Lower lobe of right lung (tissue), 2 donors: ENCODE measurements at regions not wholly inside any gene's neighbourhood (a gene's known extent, or its start where the extent isn't known, plus 50 kb on each side); places are given as distances from the start of the nearest gene placed in this dataset.
"Not testable (repeated sequence)": the region's sequence is repeated elsewhere in the genome, so short reads cannot be mapped to it uniquely, and the experiment has no call there.

Source experiments
- ATAC-seq, 2 donors: fragments of 200-7000 bp; cut with Tn5 transposase; one replicate each; pipeline ENCODE4 v1.9.1; 2020 to 2022; ENCODE audit warnings: mild to moderate bottlenecking in 2 of 2, moderate library complexity in 2 of 2
- DNase-seq: peaks from one replicate; pipeline ENCODE4 v3.0.0-alpha.2; 2020
- H3K27ac ChIP-seq: fragments of 200-600 bp; one replicate; pipeline ENCODE4 v1.8.0; 2022
- H3K27me3 ChIP-seq: fragments of 200-600 bp; one replicate; pipeline ENCODE4 v1.8.0; 2022; ENCODE audit warnings: low read depth
- H3K36me3 ChIP-seq: fragments of 200-600 bp; one replicate; pipeline ENCODE4 v1.8.0; 2022; ENCODE audit warnings: mild to moderate bottlenecking
- H3K4me1 ChIP-seq: fragments of 200-600 bp; one replicate; pipeline ENCODE4 v1.8.0; 2022
- H3K4me3 ChIP-seq: fragments of 200-600 bp; one replicate; pipeline ENCODE4 v1.8.0; 2022; ENCODE audit warnings: mild to moderate bottlenecking
- H3K9me3 ChIP-seq: fragments of 200-600 bp; one replicate; pipeline ENCODE4 v1.8.0; 2022
- CTCF ChIP-seq: fragments of 200-600 bp; IDR thresholded peaks from one replicate; pipeline ENCODE4 v1.8.0; 2022; ENCODE audit warnings: antibody characterized with exemption, mild to moderate bottlenecking
- intact Hi-C: fragments of 100-400 bp; cut with DNase I; formaldehyde crosslinking; loops from one replicate; pipeline ENCODE4 v1.11.0; 2022
- donor health status: DM: no; HTN: yes; CAD: no; lungs with severe emphysema.

DNA sequence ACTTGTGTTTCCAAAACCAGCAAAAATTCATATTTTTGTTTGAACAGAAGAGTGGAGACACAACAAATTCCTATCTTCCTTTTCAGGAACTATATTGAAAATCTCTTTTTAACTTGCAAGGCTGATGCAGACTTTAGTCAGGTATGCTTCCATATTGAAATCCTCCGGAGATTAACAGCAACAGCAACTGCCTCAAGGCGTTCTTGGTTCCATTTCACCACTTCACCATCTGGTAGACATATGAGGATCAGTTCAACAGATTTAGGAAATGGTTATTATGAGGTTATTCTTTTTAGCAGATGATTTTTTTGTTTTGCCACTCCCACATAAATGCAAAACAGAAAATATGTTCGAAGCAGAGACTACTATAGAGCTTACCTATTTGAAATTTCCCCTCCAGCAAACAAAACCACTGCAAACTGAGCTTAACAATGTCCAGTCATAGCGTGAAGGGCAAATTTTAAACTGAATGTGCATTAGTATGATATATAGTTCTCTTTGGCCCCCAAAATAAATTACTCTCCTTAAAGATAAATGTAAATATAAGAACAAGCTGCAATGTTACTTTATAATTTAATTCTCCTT is 520.5 kb upstream of the ADGRB3 start:
- no peaks in the 10 kb centered on the region for H3K27me3 ChIP-seq
- no peak overlapping the region for H3K4me3 ChIP-seq
- no peaks in the 10 kb centered on the region for H3K9me3 ChIP-seq
- H3K4me1 ChIP-seq: no peaks in the 10 kb centered on the region
- no peak overlapping the region for H3K27ac ChIP-seq
- intact Hi-C loops: no loop called here
- ATAC-seq (no peak), DNase-seq (no peak)
- no peaks in the 10 kb centered on the region for H3K36me3 ChIP-seq
- TF ChIP-seq CTCF: no peak

DNA sequence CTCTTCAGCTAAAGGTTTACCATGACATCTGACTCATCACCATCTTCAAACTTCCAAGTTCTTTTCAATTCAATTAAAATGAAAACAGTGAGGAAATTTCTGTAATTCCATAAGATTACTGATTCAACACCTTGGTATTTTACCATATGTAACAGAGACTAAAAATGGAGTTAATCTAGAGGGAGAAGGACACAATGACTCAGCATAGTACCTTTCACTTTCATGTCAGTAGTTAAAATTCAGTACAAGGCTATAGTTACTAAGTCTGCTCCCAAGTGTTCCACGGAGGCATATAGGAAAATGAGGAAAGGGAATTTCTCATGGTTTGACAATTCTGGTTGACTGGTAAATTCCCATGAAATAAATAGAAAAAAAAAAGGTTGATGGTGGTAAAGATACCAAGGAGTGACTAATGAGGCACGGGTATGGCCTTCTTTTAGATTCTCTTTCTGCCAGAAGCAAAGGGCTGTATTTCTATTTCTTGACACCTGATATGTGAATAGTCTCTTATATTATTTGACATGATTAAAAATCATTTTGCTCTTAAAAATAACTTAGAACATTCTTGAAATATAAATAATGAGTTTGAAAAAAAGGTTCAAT is 526.7 kb upstream of the ADGRB3 start:
- H3K9me3 ChIP-seq: no peaks in the 10 kb centered on the region
- H3K27ac ChIP-seq: no peak overlapping the region
- H3K4me1 ChIP-seq: no peaks in the 10 kb centered on the region
- H3K36me3 ChIP-seq: no peaks in the 10 kb centered on the region
- no peak overlapping the region for H3K4me3 ChIP-seq
- no peak for DNase-seq
- no peak for TF ChIP-seq CTCF
- intact Hi-C loops: no loop called here
- ATAC-seq: no peak
- no peaks in the 10 kb centered on the region for H3K27me3 ChIP-seq

- Histone ChIP-seq H3K4me1 (no peaks in the 10 kb centered on the region), H3K27me3 (no peaks in the 10 kb centered on the region), H3K9me3 (no peaks in the 10 kb centered on the region), H3K4me3 (no peak overlapping the region), H3K27ac (no peak overlapping the region), H3K36me3 (no peaks in the 10 kb centered on the region)
- ATAC-seq (no peak), DNase-seq (no peak)
- intact Hi-C loops: no loop called here
- no peak for TF ChIP-seq CTCF
These were observed 541.0 kb upstream of the ADGRB3 start for GRCh38 chr6:68094070-68094469.

DNA sequence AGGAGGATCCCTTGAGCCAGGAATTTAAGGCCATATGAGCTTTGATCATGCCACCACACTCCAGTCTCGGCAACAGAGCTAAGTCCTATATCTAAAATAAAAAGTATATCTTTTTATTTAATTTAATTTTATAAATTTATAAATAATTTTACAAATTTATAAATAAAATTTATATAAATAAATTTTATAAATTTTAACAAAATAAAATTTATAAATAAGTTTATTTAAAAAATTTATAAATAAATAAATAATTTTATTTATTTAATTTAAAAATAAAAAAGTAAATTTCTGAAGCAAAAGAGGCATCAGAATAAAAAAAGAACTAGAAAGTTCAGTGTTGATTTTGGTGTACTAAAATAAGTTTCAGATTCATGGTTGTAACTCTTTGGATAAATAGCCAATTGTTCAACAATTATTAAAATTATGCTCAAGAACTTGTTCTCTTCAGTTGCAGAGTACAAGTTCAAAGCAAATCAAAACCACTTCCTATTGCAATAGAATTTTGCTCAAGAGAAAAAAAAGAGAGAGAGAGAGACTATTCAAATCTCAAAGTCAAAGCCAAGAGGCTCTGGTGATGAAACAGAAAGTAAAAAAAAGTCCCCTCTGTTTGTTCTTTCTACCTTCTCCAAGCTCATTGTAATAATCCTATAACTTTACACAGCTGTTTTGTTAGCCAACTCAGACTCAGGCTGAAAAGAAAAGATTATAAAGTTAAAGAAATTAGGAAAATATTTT is 547.5 kb upstream of the ADGRB3 start:
- intact Hi-C loops: no loop called here
- no peak for TF ChIP-seq CTCF
- no peaks in the 10 kb centered on the region for H3K27me3 ChIP-seq
- ATAC-seq (peak in 1 of 2 donors; percentile 63), DNase-seq (no peak)
- H3K9me3 ChIP-seq: no peaks in the 10 kb centered on the region
- no peak overlapping the region for H3K27ac ChIP-seq
- no peaks in the 10 kb centered on the region for H3K4me1 ChIP-seq
- no peaks in the 10 kb centered on the region for H3K36me3 ChIP-seq
- H3K4me3 ChIP-seq: no peak overlapping the region

GRCh38 chr6:68086199-68086598 is 548.9 kb upstream of the ADGRB3 start:
- no peaks in the 10 kb centered on the region for H3K9me3 ChIP-seq
- H3K27me3 ChIP-seq: no peaks in the 10 kb centered on the region
- H3K27ac ChIP-seq: no peak overlapping the region
- DNase-seq: no peak
- no peak for TF ChIP-seq CTCF
- H3K36me3 ChIP-seq: no peaks in the 10 kb centered on the region
- no peaks in the 10 kb centered on the region for H3K4me1 ChIP-seq
- no peak for ATAC-seq
- intact Hi-C loops: no loop called here
- no peak overlapping the region for H3K4me3 ChIP-seq

DNA sequence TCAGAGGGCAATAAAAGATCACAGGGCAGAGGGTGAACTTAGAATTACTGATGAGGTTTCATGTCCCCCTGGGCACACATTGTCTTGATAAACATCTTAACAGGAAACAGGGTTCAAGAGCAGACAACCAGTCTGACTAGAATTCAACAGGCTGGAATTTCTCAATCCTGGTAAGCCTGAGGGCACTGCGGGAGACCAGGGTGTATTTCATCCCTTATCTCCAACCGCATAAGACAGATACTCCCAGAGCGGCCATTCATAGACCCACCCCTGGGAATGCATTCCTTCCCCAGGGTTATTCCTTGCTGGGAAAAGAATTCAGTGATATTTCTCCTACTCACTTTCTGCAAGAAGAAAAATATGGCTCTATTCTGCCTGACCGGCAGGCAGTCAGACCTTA is 549.5 kb upstream of the ADGRB3 start:
- H3K27me3 ChIP-seq, H3K27ac ChIP-seq, ATAC-seq, intact Hi-C loops, H3K9me3 ChIP-seq, DNase-seq, H3K36me3 ChIP-seq, H3K4me3 ChIP-seq, H3K4me1 ChIP-seq: not testable (repeated sequence)
